ENCODE measurements at regions not wholly inside any gene's neighbourhood (a gene's known extent, or its start where the extent isn't known, plus 50 kb on each side); places are given as distances from the start of the nearest gene placed in this dataset.

DNA sequence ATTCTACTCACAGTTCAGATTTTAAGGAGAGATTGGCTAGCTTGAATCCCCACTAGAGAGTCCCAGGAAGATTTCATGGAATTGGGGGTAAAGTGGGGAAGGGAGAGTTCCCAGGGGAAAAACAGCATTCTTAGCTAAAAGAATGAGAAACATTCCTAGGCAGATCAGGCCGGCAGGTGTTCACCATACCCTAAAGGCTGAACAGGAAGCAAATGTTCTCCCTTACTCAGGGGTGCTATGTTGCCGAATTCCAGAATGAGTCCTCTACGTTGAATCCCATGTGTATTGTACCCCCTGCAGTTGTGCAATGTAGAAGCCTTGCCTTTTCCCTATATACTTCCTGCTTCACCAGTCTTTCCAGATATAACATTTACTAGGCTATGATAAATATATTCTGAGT is 135.2 kb upstream of the NCAM1 start:
- H3K27ac ChIP-seq (ENCODE audit: insufficient read depth, low read depth, low read length), result no peak overlapping the region
- no TSS peak for BruUV-seq (replicated peaks)
- no peak overlapping the region for H3K4me2 ChIP-seq (ENCODE audit: insufficient read depth, low read length)
- H3K9ac ChIP-seq (replicated peaks; ENCODE audit: extremely low read depth, insufficient read depth, low read length), result no peak overlapping the region
- no peak for TF ChIP-seq MYC (IDR thresholded peaks at IDR 0.05; ENCODE audit: low read depth, low read length)
- TF ChIP-seq POLR2AphosphoS5 (IDR thresholded peaks at IDR 0.05; ENCODE audit: insufficient read depth, low read depth, low read length), result no peak
- TF ChIP-seq JUN (IDR thresholded peaks at IDR 0.05; ENCODE audit: borderline replicate concordance, insufficient read depth, insufficient read length, low read depth), result no peak
- TF ChIP-seq, protein P1, sequence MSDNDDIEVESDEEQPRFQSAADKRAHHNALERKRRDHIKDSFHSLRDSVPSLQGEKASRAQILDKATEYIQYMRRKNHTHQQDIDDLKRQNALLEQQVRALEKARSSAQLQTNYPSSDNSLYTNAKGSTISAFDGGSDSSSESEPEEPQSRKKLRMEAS (IDR thresholded peaks at IDR 0.05; ENCODE audit: insufficient read depth, insufficient read length), result no peak
- no peak for TF ChIP-seq CTCF (IDR thresholded peaks at IDR 0.05; ENCODE audit: extremely low read depth in 1 of 2, insufficient read depth in 1 of 2, low read depth in 1 of 2, low read length in 2 of 2)
- TF ChIP-seq EZH2 (IDR thresholded peaks at IDR 0.05; ENCODE audit: borderline replicate concordance, low read depth, low read length, severe bottlenecking), result no peak
- TF ChIP-seq POLR2A (IDR thresholded peaks at IDR 0.05; ENCODE audit: low read depth, low read length), result no peak
- TF ChIP-seq GATA2 (IDR thresholded peaks at IDR 0.05; ENCODE audit: insufficient read depth, insufficient read length, low read depth, low read length), result no peak
- no peak for TF ChIP-seq FOS (IDR thresholded peaks at IDR 0.05; ENCODE audit: borderline replicate concordance, insufficient read depth, low read length)
- H3K79me2 ChIP-seq (ENCODE audit: control insufficient read depth, insufficient read depth, low read length), result no peaks in the 10 kb centered on the region
- no peaks in the 10 kb centered on the region for H3K9me1 ChIP-seq (replicated peaks; ENCODE audit: control insufficient read depth, extremely low read depth, insufficient read depth, low read length)
- ChIA-PET POLR2A (no interaction called here), CTCF (no interaction called here)
- intact Hi-C loops (cut with micrococcal nuclease), result no loop called here
- no peaks in the 10 kb centered on the region for H3K27me3 ChIP-seq (ENCODE audit: control insufficient read depth in 2 of 2, insufficient read depth in 2 of 2, low read length in 2 of 2)
- peaks cover 2% of the 10 kb centered on the region for H3K9me3 ChIP-seq (replicated peaks; ENCODE audit: control insufficient read depth, insufficient read depth, low read length)
- no peaks in the 10 kb centered on the region for H3K4me1 ChIP-seq (ENCODE audit: control insufficient read depth, extremely low read depth, insufficient read depth, low read length)
- H2AFZ ChIP-seq (ENCODE audit: low read depth, low read length), result no peak overlapping the region
- H4K20me1 ChIP-seq (replicated peaks; ENCODE audit: control insufficient read depth, extremely low read depth, insufficient read depth, low read length), result no peaks in the 10 kb centered on the region
- FAIRE-seq, result no peak
- dilution Hi-C loops (cut with MboI; ENCODE audit: extremely low pct_ligation_motif_present, low sequenced_read_pairs), result no loop called here
- DNase-seq (ENCODE audit: low read depth, low spot score), result no peak
- no peaks in the 10 kb centered on the region for H3K36me3 ChIP-seq (ENCODE audit: control insufficient read depth in 2 of 2, extremely low read depth in 1 of 2, insufficient read depth in 2 of 2, low read length in 2 of 2)
- no peak overlapping the region for H3K4me3 ChIP-seq (replicated peaks in 1 of 3; ENCODE audit: insufficient read depth in 1 of 3, low read depth in 1 of 3, low read length in 3 of 3)
